Glutamatergic neuron (in vitro differentiated cells): ENCODE measurements at regions not wholly inside any gene's neighbourhood (a gene's known extent, or its start where the extent isn't known, plus 50 kb on each side); places are given as distances from the start of the nearest gene placed in this dataset.
"Not testable (repeated sequence)": the region's sequence is repeated elsewhere in the genome, so short reads cannot be mapped to it uniquely, and the experiment has no call there.

Experiments
- DNase-seq: peaks from one replicate; pipeline ENCODE4 v3.0.0; 2022
- H3K27ac Mint-ChIP-seq: one replicate; pipeline ENCODE4 v1.8.0; 2020; ENCODE audit warnings: mild to moderate bottlenecking, mixed read lengths, inconsistent platforms; ENCODE audit not compliant: unreplicated experiment
- H3K27me3 Mint-ChIP-seq: one replicate; pipeline ENCODE4 v1.8.0; 2020; ENCODE audit warnings: mild to moderate bottlenecking, moderate library complexity, mixed read lengths, inconsistent platforms; ENCODE audit not compliant: unreplicated experiment
- H3K36me3 Mint-ChIP-seq: one replicate; pipeline ENCODE4 v1.8.0; 2020; ENCODE audit warnings: mild to moderate bottlenecking, mixed read lengths, inconsistent platforms; ENCODE audit not compliant: unreplicated experiment
- H3K4me1 Mint-ChIP-seq: one replicate; pipeline ENCODE4 v1.8.0; 2020; ENCODE audit warnings: mild to moderate bottlenecking, low read depth, mixed read lengths, inconsistent platforms; ENCODE audit not compliant: unreplicated experiment
- H3K4me3 Mint-ChIP-seq: one replicate; pipeline ENCODE4 v1.8.0; 2020; ENCODE audit warnings: mild to moderate bottlenecking, mixed read lengths, inconsistent platforms; ENCODE audit not compliant: unreplicated experiment
- H3K9me3 Mint-ChIP-seq: one replicate; pipeline ENCODE4 v1.8.0; 2020; ENCODE audit warnings: mild to moderate bottlenecking, moderate library complexity, mixed read lengths, inconsistent platforms; ENCODE audit not compliant: unreplicated experiment
- CTCF ChIP-seq: fragments of 200-600 bp; sonication (generic); IDR thresholded peaks from one replicate; pipeline ENCODE4 v1.5.0; 2021; ENCODE audit not compliant: partially characterized antibody, unreplicated experiment

GRCh38 chr18:21978546-21979170, 190.7 kb upstream of the GATA6 start:
- Mint-ChIP-seq H3K9me3 (no peaks in the 10 kb centered on the region), H3K36me3 (peaks cover 5% of the 10 kb centered on the region), H3K4me1 (no peaks in the 10 kb centered on the region), H3K27me3 (no peaks in the 10 kb centered on the region), H3K27ac (no peak overlapping the region), H3K4me3 (no peak overlapping the region)
- no peak for DNase-seq
- TF ChIP-seq CTCF = no peak

- H3K36me3 Mint-ChIP-seq = peaks cover 5% of the 10 kb centered on the region
- no peak overlapping the region for H3K4me3 Mint-ChIP-seq
- TF ChIP-seq CTCF = no peak
- DNase-seq = no peak
- no peaks in the 10 kb centered on the region for H3K4me1 Mint-ChIP-seq
- no peaks in the 10 kb centered on the region for H3K27me3 Mint-ChIP-seq
- H3K27ac Mint-ChIP-seq = no peak overlapping the region
- peaks cover 2% of the 10 kb centered on the region for H3K9me3 Mint-ChIP-seq
Measured at GRCh38 chr18:21979171-21979560, 190.2 kb upstream of the GATA6 start.

GRCh38 chr18:21979759-21980158, 189.6 kb upstream of the GATA6 start:
- Mint-ChIP-seq H3K27ac (no peak overlapping the region), H3K4me1 (no peaks in the 10 kb centered on the region), H3K9me3 (peaks cover 2% of the 10 kb centered on the region), H3K27me3 (no peaks in the 10 kb centered on the region), H3K4me3 (no peak overlapping the region), H3K36me3 (peaks cover 5% of the 10 kb centered on the region)
- DNase-seq = no peak
- TF ChIP-seq CTCF = no peak

GRCh38 chr18:21980744-21981143, 188.6 kb upstream of the GATA6 start:
- Mint-ChIP-seq H3K4me3 (no peak overlapping the region), H3K36me3 (peaks cover 5% of the 10 kb centered on the region), H3K27ac (no peak overlapping the region), H3K27me3 (no peaks in the 10 kb centered on the region), H3K9me3 (peaks cover 2% of the 10 kb centered on the region), H3K4me1 (no peaks in the 10 kb centered on the region)
- TF ChIP-seq CTCF = no peak
- no peak for DNase-seq

- not testable (repeated sequence) for H3K27ac Mint-ChIP-seq, H3K9me3 Mint-ChIP-seq, H3K4me1 Mint-ChIP-seq, H3K4me3 Mint-ChIP-seq, DNase-seq, H3K36me3 Mint-ChIP-seq, H3K27me3 Mint-ChIP-seq
Measured at GRCh38 chr18:21981489-21981888, 187.9 kb upstream of the GATA6 start.
